ENCODE measurements at regions not wholly inside any gene's neighbourhood (a gene's known extent, or its start where the extent isn't known, plus 50 kb on each side); places are given as distances from the start of the nearest gene placed in this dataset.

DNA sequence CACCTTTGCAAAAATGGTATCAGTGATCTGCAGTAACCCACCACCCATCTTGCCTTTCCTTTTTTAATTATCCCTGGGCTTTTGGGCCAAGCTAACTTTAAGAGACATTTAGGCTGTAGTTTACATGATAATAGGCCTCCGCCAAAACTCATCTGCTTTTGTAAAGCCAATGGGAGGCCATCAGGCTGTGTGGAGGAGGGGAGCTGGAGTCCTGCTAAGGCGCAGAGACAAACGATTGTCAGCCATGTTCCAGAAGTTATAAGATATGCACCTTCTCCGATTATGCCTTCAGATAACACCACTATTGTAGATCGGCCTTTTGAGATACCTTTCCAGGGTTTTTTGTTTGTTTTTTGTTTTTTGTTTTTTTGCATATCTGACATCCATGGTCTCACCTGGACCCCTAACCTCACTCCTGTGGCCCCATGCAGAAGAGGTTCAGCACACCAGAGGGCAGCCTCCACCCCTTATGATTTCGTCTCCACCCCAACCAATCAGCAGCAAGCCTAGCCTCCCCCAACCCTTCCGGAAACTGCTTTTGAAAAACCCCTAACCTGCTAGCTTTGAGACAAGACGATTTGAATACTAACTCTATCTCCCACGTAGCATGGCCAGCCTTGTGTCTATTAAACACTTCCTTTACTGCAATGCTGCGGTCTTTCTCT is 113.9 kb upstream of the UBL3 start:
- no peaks in the 10 kb centered on the region for H3K9me3 ChIP-seq (ENCODE audit: control insufficient read depth, insufficient read depth, low read depth, low read length)
- no peak overlapping the region for H3K4me3 ChIP-seq (ENCODE audit: low read depth, low read length)
- TF ChIP-seq YY2 (tag by site-specific recombination; IDR thresholded peaks at IDR 0.05) (no peak), ZNF473 (tag by site-specific recombination; IDR thresholded peaks at IDR 0.05) (no peak), ZNF174 (tag by site-specific recombination; IDR thresholded peaks at IDR 0.05) (no peak), ZNF10 (tag by site-specific recombination; IDR thresholded peaks at IDR 0.05) (no peak), ZNF324 (tag by site-specific recombination; IDR thresholded peaks at IDR 0.05) (no peak), ZNF664 (tag by site-specific recombination; IDR thresholded peaks at IDR 0.05) (no peak)
- H3K36me3 ChIP-seq (ENCODE audit: control insufficient read depth in 2 of 2, insufficient read depth in 1 of 2, low read length in 2 of 2): no peaks in the 10 kb centered on the region
- ChIA-PET POLR2A (no interaction called here), CTCF (interaction anchor here (0.7 kb wide), 1 partner anchor 178 kb away, joined by 3 read pairs; no protein-coding TSS in a partner anchor)
- no peaks in the 10 kb centered on the region for H3K4me1 ChIP-seq (ENCODE audit: control insufficient read depth, insufficient read depth, low read length)
- no peak overlapping the region for H3K27ac ChIP-seq (ENCODE audit: extremely low read depth, low read depth, low read length)

DNA sequence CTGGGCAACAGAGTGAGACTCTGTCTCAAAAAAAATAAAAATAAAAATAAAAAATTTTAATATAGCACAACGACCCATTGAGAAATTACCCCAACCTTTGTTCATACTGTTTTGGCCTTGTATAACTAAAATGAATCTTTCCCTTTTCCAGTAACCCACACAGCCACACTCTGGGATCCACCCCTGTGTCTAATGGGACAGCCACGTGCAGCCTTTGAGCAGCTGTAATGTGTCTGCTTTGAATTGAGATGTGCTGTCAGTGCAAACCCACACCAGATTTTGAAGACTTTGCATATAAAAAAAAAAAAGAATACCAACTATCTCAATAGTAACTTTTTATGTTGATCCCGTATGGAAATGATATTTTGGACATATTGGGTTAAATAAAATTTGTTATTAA is 112.7 kb upstream of the UBL3 start:
- ChIA-PET CTCF (interaction anchor here (0.6 kb wide), 1 partner anchor 203 kb away, joined by 4 read pairs; no protein-coding TSS in a partner anchor), POLR2A (no interaction called here)
- no peak overlapping the region for H3K27ac ChIP-seq (ENCODE audit: extremely low read depth, low read depth, low read length)
- no peak overlapping the region for H3K4me3 ChIP-seq (ENCODE audit: low read depth, low read length)
- TF ChIP-seq, protein P1, sequence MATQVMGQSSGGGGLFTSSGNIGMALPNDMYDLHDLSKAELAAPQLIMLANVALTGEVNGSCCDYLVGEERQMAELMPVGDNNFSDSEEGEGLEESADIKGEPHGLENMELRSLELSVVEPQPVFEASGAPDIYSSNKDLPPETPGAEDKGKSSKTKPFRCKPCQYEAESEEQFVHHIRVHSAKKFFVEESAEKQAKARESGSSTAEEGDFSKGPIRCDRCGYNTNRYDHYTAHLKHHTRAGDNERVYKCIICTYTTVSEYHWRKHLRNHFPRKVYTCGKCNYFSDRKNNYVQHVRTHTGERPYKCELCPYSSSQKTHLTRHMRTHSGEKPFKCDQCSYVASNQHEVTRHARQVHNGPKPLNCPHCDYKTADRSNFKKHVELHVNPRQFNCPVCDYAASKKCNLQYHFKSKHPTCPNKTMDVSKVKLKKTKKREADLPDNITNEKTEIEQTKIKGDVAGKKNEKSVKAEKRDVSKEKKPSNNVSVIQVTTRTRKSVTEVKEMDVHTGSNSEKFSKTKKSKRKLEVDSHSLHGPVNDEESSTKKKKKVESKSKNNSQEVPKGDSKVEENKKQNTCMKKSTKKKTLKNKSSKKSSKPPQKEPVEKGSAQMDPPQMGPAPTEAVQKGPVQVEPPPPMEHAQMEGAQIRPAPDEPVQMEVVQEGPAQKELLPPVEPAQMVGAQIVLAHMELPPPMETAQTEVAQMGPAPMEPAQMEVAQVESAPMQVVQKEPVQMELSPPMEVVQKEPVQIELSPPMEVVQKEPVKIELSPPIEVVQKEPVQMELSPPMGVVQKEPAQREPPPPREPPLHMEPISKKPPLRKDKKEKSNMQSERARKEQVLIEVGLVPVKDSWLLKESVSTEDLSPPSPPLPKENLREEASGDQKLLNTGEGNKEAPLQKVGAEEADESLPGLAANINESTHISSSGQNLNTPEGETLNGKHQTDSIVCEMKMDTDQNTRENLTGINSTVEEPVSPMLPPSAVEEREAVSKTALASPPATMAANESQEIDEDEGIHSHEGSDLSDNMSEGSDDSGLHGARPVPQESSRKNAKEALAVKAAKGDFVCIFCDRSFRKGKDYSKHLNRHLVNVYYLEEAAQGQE (tag by site-specific recombination; IDR thresholded peaks at IDR 0.05): no peak
- TF ChIP-seq ZIC2 (tag by site-specific recombination; IDR thresholded peaks at IDR 0.05) (no peak), ZNF561 (tag by site-specific recombination; IDR thresholded peaks at IDR 0.05; ENCODE audit: borderline replicate concordance) (no peak), ZNF830 (tag by site-specific recombination; IDR thresholded peaks at IDR 0.05; ENCODE audit: low read depth) (no peak), BCL11B (tag by site-specific recombination; IDR thresholded peaks at IDR 0.05; ENCODE audit: low read depth) (no peak), OVOL3 (tag by site-specific recombination; IDR thresholded peaks at IDR 0.05) (no peak), ZNF660 (tag by site-specific recombination; IDR thresholded peaks at IDR 0.05) (no peak), ZNF837 (tag by site-specific recombination; IDR thresholded peaks at IDR 0.05) (no peak), ZNF521 (tag by site-specific recombination; IDR thresholded peaks at IDR 0.05) (no peak), ZNF626 (tag by site-specific recombination; IDR thresholded peaks at IDR 0.05) (no peak)
- H3K9me3 ChIP-seq (ENCODE audit: control insufficient read depth, insufficient read depth, low read depth, low read length): no peaks in the 10 kb centered on the region
- H3K4me1 ChIP-seq (ENCODE audit: control insufficient read depth, insufficient read depth, low read length): no peaks in the 10 kb centered on the region
- no peaks in the 10 kb centered on the region for H3K36me3 ChIP-seq (ENCODE audit: control insufficient read depth in 2 of 2, insufficient read depth in 1 of 2, low read length in 2 of 2)

DNA sequence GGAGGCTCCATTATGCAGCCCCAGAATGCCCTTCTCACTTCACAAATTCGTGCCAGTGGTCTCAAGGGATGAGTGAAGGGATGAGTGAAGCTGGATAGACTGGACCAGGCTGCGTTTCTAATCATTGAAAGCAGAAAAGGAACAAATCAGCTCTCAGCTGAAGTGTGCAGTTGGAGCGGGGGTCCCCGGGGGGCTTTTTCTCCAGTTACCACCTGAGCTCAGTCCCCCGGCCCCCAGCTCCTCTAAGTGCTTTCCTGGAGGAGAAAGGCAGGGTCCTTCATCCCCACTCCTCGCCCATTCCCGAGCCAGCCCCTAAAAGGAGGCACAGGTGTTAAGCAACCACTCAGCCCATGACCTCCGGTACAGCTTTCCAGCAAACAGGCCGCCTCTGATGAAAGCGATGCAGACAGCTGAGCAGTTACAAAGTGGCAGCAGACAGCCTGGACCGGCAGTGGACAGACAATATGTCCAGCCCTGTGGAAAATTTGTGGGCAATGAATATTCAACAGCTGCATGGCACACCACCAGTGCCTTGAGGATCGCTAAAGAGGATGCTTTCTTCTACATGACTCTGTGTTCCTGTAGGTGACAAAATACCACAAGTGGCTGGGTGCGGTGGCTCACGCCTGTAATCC is 110.7 kb upstream of the UBL3 start:
- no peak overlapping the region for H3K4me3 ChIP-seq (ENCODE audit: low read depth, low read length)
- H3K9me3 ChIP-seq (ENCODE audit: control insufficient read depth, insufficient read depth, low read depth, low read length): no peaks in the 10 kb centered on the region
- POLR2A ChIA-PET: no interaction called here
- TF ChIP-seq SP2 (tag by site-specific recombination; IDR thresholded peaks at IDR 0.05) (no peak), ZNF350 (tag by site-specific recombination; IDR thresholded peaks at IDR 0.05) (no peak), KLF10 (tag by site-specific recombination; IDR thresholded peaks at IDR 0.05) (no peak)
- CTCF ChIA-PET: no interaction called here
- no peaks in the 10 kb centered on the region for H3K36me3 ChIP-seq (ENCODE audit: control insufficient read depth in 2 of 2, insufficient read depth in 1 of 2, low read length in 2 of 2)
- H3K4me1 ChIP-seq (ENCODE audit: control insufficient read depth, insufficient read depth, low read length): no peaks in the 10 kb centered on the region
- no peak overlapping the region for H3K27ac ChIP-seq (ENCODE audit: extremely low read depth, low read depth, low read length)
